Mucosa of rectum (tissue), 2 donors: ENCODE measurements at regions not wholly inside any gene's neighbourhood (a gene's known extent, or its start where the extent isn't known, plus 50 kb on each side); places are given as distances from the start of the nearest gene placed in this dataset.

ENCODE experiments used
- H3K27ac ChIP-seq, 2 donors: one replicate each; pipeline ENCODE4 v1.7.0; 2013; ENCODE audit warnings: inconsistent platforms in 2 of 2, low read depth in 2 of 2, low read length in 2 of 2
- H3K27me3 ChIP-seq, 2 donors: one replicate each; pipeline ENCODE4 v1.7.0; 2013; ENCODE audit warnings: low read length in 2 of 2; ENCODE audit not compliant: control insufficient read depth in 2 of 2, insufficient read depth in 2 of 2
- H3K36me3 ChIP-seq, 2 donors: one replicate each; pipeline ENCODE4 v1.7.0; 2013; ENCODE audit warnings: low read length in 2 of 2; ENCODE audit not compliant: control insufficient read depth in 2 of 2, insufficient read depth in 2 of 2
- H3K4me1 ChIP-seq, 2 donors: one replicate each; pipeline ENCODE4 v1.7.0; 2013; ENCODE audit warnings: low read length in 2 of 2, mild to moderate bottlenecking in 1 of 2; ENCODE audit not compliant: control insufficient read depth in 2 of 2, insufficient read depth in 2 of 2
- H3K4me3 ChIP-seq, 2 donors: one replicate each; pipeline ENCODE4 v1.7.0; 2013; ENCODE audit warnings: low read length in 2 of 2
- H3K9ac ChIP-seq, 2 donors: one replicate each; pipeline ENCODE4 v1.7.0; 2013; ENCODE audit warnings: low read length in 2 of 2, low read depth in 1 of 2, mild to moderate bottlenecking in 1 of 2
- H3K9me3 ChIP-seq, 2 donors: one replicate each; pipeline ENCODE4 v1.7.0; 2013; ENCODE audit warnings: low read length in 2 of 2; ENCODE audit not compliant: control insufficient read depth in 2 of 2
- donor health status: healthy.
- donor health status: Normal muscosa, but diverticular disease.

DNA sequence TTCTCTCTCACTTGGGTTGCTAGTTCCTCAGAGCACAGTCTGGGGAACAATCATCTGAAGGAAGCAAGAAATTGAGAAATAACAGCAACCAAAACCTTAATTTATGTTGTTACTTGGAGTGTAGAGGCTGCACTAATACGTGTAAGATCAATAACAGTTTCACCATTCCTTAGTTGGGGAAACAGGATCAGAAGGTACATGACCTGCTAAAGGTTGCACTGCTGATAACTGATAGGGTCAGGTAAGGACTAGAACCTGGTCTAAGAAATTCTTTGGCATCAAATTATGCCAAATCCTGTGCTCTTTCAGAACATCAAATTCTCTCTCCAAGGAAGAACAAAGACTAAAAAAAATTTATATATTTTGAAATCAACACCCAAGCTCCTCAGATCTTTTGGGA, 278.6 kb upstream of the C9orf72 start:
- H3K9ac ChIP-seq: no peak overlapping the region

DNA sequence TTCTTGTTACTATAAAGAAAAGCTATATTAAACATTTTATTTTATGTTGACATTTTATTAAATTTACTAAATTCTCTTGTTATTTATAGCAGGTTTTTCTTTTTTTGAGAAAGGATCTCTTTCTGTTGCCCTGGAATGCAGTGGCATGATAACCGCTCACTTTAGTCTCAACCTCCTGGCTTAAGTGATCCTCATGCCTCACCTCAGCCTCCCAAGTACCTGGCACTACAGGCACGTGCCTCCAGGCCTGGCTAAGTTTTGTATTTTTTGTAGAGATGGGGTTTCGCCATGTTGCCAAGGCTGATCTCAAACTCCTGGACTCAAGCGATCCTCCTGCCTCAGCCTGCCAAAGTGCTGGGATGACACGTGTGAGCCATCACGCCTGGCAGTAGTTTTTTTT, 280.2 kb upstream of the C9orf72 start:
- Histone ChIP-seq H3K27ac (no peak overlapping the region), H3K4me1 (no peaks in the 10 kb centered on the region), H3K9me3 (no peaks in the 10 kb centered on the region), H3K9ac (no peak overlapping the region), H3K27me3 (no peaks in the 10 kb centered on the region), H3K4me3 (no peak overlapping the region), H3K36me3 (no peaks in the 10 kb centered on the region)

More for the DNA sequence above, 278.6 kb upstream of the C9orf72 start:
- Histone ChIP-seq H3K27ac (no peak overlapping the region), H3K27me3 (no peaks in the 10 kb centered on the region), H3K9me3 (no peaks in the 10 kb centered on the region), H3K4me1 (no peaks in the 10 kb centered on the region), H3K4me3 (no peak overlapping the region), H3K36me3 (no peaks in the 10 kb centered on the region)

DNA sequence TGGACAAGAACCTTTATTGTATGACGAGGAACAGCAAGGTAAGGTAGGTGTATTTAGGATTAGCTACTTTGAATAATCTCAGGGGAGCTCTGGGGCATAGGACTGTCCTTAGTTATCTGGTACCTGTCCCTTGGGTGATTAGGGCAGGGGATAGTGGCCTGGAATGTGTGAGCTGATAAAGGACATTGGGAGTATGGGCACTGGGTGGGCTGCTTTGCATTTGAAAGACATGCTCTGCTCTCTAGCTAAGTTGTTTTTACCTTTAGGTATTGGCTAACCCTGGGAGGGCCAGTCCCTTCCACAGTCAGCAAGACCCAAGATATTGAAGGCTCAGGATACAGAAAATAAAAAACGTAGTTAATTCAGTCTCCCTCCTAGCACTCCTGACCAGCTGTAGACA, 282.8 kb upstream of the C9orf72 start:
- H3K4me1 ChIP-seq: no peaks in the 10 kb centered on the region
- no peak overlapping the region for H3K9ac ChIP-seq
- H3K27me3 ChIP-seq: no peaks in the 10 kb centered on the region
- H3K9me3 ChIP-seq: no peaks in the 10 kb centered on the region
- H3K36me3 ChIP-seq: no peaks in the 10 kb centered on the region
- no peak overlapping the region for H3K4me3 ChIP-seq
- H3K27ac ChIP-seq: no peak overlapping the region

DNA sequence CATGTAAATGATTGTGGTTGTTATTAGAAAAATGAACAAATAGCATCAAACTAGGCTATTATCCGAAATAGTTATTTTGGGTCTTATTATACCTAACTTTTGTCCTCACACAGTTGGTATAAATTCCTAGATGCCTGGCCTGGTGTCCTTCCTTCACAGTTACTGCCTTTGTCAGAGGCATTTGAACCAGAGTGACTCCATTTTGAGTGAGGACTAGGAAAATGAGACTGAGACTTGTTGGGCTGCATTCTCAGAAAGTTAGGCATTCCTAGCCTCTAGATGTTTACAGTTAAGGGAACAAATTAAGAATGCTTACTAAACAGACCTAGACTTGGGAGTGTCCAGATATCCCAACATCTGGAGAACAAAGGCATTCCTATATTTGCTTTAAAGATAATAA, 283.5 kb upstream of the C9orf72 start:
- H3K27ac ChIP-seq: no peak overlapping the region

DNA sequence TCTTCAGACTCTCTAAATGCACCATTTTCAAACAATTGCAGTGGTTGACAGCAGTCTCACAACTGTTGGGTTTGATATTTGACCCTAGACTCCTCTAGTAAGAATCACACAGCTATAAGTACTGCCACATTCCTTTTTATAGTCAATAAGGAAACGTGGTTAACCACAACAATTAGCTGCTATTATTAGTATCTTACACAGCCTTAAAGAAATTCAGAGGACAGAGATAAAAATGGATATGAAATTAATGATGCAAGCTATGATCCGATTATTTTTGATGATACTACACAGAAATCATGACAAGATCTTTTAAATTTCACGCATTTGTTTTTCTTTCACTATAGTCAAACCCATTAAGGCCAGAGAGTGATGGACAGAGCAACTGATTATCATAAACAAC, 288.6 kb upstream of the C9orf72 start:
- H3K9me3 ChIP-seq: no peaks in the 10 kb centered on the region
- H3K36me3 ChIP-seq: no peaks in the 10 kb centered on the region
- H3K4me1 ChIP-seq: no peaks in the 10 kb centered on the region
- H3K27me3 ChIP-seq: no peaks in the 10 kb centered on the region
- H3K27ac ChIP-seq: no peak overlapping the region
- no peak overlapping the region for H3K4me3 ChIP-seq
- no peak overlapping the region for H3K9ac ChIP-seq

More for the DNA sequence above, 283.5 kb upstream of the C9orf72 start:
- no peaks in the 10 kb centered on the region for H3K4me1 ChIP-seq
- H3K27me3 ChIP-seq: no peaks in the 10 kb centered on the region
- H3K9ac ChIP-seq: no peak overlapping the region
- H3K9me3 ChIP-seq: no peaks in the 10 kb centered on the region
- no peak overlapping the region for H3K4me3 ChIP-seq
- no peaks in the 10 kb centered on the region for H3K36me3 ChIP-seq

DNA sequence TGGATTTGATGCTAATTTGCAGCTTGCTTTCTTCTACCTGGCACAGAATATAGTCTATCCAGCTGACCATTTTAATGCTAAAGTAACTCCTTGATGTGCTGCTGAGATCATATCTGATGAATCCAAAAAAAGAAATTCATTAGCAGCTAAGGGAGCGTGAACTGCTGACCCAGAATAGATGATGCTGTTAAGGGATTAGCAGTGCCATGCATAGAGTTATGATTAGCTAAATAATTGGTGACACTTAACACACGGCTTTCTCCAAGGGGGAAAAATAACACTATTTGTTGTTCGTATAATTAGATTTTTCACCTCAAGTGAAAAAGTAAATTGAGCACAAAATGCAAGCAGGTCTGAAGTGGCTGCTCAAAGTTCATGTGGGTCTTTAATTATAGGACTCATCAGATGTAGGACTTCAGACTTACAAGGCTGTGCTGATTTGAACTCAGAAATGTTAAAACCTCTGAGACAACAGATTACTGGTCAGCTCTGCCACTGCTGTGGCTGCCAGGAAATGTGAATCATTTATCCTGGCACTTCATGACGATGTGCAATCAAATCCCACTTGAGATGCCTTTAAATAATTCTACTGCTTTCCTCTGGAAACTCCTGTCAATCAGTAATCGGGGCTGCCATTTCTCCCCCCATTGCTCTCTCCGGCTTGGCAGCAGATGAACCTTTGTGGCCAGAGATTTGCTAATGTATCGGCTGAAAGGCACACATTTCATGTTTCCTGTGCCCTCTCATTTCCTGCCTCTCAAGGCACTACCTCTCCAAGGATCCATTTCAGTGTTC, 291.6 kb upstream of the C9orf72 start:
- Histone ChIP-seq H3K27ac (no peak overlapping the region), H3K4me3 (no peak overlapping the region), H3K27me3 (no peaks in the 10 kb centered on the region), H3K9me3 (no peaks in the 10 kb centered on the region), H3K36me3 (no peaks in the 10 kb centered on the region), H3K9ac (no peak overlapping the region), H3K4me1 (no peaks in the 10 kb centered on the region)

DNA sequence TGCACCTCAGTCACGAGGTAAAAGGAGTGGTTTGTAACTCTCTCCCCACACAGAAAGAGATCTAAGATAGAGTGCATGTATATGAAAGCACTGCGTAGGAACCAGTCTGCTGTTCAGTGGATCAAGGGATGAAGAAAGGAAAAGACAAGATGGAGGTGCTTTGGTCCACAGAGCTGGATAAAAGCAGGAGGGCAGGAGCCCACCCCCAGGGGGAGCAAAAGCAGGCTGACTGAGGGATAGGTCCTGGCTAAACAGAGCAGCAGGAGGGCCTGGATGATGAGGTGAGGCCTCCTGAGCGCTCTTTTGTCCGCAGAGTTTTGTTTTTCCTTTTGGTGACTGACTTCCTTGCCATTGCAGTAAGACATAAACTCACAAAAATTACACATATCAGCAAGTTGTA, 293.5 kb upstream of the C9orf72 start:
- no peaks in the 10 kb centered on the region for H3K36me3 ChIP-seq
- H3K9me3 ChIP-seq: no peaks in the 10 kb centered on the region
- H3K4me1 ChIP-seq: no peaks in the 10 kb centered on the region
- H3K27me3 ChIP-seq: no peaks in the 10 kb centered on the region
- no peak overlapping the region for H3K9ac ChIP-seq
- H3K4me3 ChIP-seq: no peak overlapping the region
- H3K27ac ChIP-seq: no peak overlapping the region

DNA sequence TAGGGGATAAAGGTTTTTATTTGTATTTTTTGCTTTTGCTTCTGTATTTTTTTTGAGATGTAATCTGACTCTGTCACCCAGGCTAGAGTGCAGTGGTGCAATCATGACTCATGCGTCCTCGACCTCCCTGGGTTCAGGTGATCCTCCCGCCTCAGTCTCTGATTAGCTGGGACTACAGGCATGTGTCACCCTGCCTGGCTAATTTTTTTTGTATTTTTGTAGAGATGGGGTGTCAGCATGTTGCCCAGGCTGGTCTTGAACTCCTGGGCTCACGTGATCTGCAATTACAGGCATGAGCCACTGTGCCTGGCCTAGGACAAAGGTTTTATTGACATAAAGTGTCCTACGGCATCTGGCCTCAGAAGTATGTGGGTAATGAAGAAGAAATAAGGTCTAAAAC, 297.1 kb upstream of the C9orf72 start:
- no peaks in the 10 kb centered on the region for H3K4me1 ChIP-seq
- no peaks in the 10 kb centered on the region for H3K27me3 ChIP-seq
- no peak overlapping the region for H3K4me3 ChIP-seq
- H3K9ac ChIP-seq: no peak overlapping the region
- no peak overlapping the region for H3K27ac ChIP-seq
- H3K36me3 ChIP-seq: no peaks in the 10 kb centered on the region
- H3K9me3 ChIP-seq: no peaks in the 10 kb centered on the region

DNA sequence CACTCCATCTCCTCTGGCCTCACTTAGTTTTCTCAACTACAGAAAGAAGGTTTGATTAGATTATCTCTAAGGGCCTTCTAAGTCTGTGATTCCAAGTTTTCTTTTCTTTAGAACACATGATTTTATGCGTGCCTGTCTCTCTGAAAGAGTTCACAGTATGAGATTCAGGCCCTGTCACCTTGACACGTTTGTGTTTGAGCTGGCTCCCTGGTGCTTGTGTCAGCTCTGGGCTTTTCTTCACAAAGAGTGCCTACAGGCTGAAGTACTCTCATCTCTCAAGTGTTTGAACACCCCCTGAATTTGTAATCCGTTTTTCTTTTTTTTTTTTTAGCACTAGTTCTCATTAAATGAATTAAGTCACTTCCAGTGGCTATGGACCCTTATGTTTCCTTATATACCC, 306.9 kb upstream of the C9orf72 start:
- Histone ChIP-seq H3K4me1 (no peaks in the 10 kb centered on the region), H3K9me3 (no peaks in the 10 kb centered on the region), H3K4me3 (no peak overlapping the region), H3K36me3 (no peaks in the 10 kb centered on the region), H3K27ac (no peak overlapping the region), H3K27me3 (no peaks in the 10 kb centered on the region), H3K9ac (no peak overlapping the region)

DNA sequence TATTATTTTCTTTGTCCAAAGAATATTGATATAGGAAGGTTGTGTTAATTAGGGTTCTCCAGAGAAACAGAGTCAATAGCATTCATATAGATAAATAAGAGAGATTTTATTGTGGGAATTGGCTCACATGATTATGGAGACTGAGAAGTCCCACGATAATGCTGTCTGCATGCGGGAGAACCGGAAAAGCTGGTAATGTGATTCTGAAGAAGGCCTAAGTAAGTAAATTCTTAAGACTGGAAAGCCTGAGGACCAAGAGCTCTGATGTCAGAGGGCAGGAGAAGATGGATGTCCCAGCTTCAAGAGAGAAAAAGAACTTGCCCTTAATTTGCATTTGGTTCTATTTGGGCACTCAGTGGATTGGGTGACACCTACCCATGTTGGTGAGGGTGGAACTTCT, 307.4 kb upstream of the C9orf72 start:
- Histone ChIP-seq H3K4me1 (no peaks in the 10 kb centered on the region), H3K9me3 (no peaks in the 10 kb centered on the region), H3K27ac (no peak overlapping the region), H3K9ac (no peak overlapping the region), H3K4me3 (no peak overlapping the region), H3K27me3 (no peaks in the 10 kb centered on the region), H3K36me3 (no peaks in the 10 kb centered on the region)
